Nephron (organoid): ENCODE measurements at regions not wholly inside any gene's neighbourhood (a gene's known extent, or its start where the extent isn't known, plus 50 kb on each side); places are given as distances from the start of the nearest gene placed in this dataset.
"Not testable (repeated sequence)": the region's sequence is repeated elsewhere in the genome, so short reads cannot be mapped to it uniquely, and the experiment has no call there.

Source experiments
- H3K27ac Mint-ChIP-seq, 3 experiments: 2 replicates each; pipeline ENCODE4 v1.8.0; 2020; ENCODE audit warnings: mixed read lengths in 3 of 3, mild to moderate bottlenecking in 2 of 3, moderate library complexity in 1 of 3
- H3K27me3 Mint-ChIP-seq: 2 replicates; pipeline ENCODE4 v1.8.0; 2021; ENCODE audit warnings: low read depth, mild to moderate bottlenecking, moderate library complexity, mixed read lengths
- H3K36me3 Mint-ChIP-seq: 2 replicates; pipeline ENCODE4 v1.8.0; 2020; ENCODE audit warnings: low read depth, mixed read lengths
- H3K4me1 Mint-ChIP-seq: 2 replicates; pipeline ENCODE4 v1.8.0; 2020; ENCODE audit warnings: mixed read lengths
- H3K4me3 Mint-ChIP-seq, 3 experiments: 2 replicates each; pipeline ENCODE4 v1.8.0; 2020; ENCODE audit warnings: mild to moderate bottlenecking in 3 of 3, mixed read lengths in 3 of 3, moderate library complexity in 2 of 3
- H3K9me3 Mint-ChIP-seq: 2 replicates; pipeline ENCODE4 v1.8.0; 2020; ENCODE audit warnings: mixed read lengths
- CTCF ChIP-seq, 3 experiments: fragments of 200-600 bp; sonication (generic); IDR thresholded peaks; one replicate each; pipeline ENCODE4 v1.5.0; 2021; ENCODE audit warnings: antibody characterized with exemption in 3 of 3; ENCODE audit not compliant: unreplicated experiment in 3 of 3

- H3K4me3 Mint-ChIP-seq: peak overlapping the region in 2 of 3 experiments; percentile 4 to 39
- peak overlapping the region in 1 of 3 experiments; percentile 7 for H3K27ac Mint-ChIP-seq
- H3K36me3 Mint-ChIP-seq: no peaks in the 10 kb centered on the region
- no peaks in the 10 kb centered on the region for H3K4me1 Mint-ChIP-seq
- no peaks in the 10 kb centered on the region for H3K27me3 Mint-ChIP-seq
- no peaks in the 10 kb centered on the region for H3K9me3 Mint-ChIP-seq
- TF ChIP-seq CTCF (IDR thresholded peaks at IDR 0.05; ENCODE audit: unreplicated experiment in 3 of 3): no peak
Measured at GRCh38 chr11:96567176-96567575, 177.4 kb downstream of the JRKL start.

- no peak for TF ChIP-seq CTCF (IDR thresholded peaks at IDR 0.05; ENCODE audit: unreplicated experiment in 3 of 3)
- H3K4me3 Mint-ChIP-seq: peak overlapping the region in 1 of 3 experiments; percentile 39
- H3K27me3 Mint-ChIP-seq: no peaks in the 10 kb centered on the region
- no peaks in the 10 kb centered on the region for H3K36me3 Mint-ChIP-seq
- no peaks in the 10 kb centered on the region for H3K4me1 Mint-ChIP-seq
- no peaks in the 10 kb centered on the region for H3K9me3 Mint-ChIP-seq
- peak overlapping the region in 1 of 3 experiments; percentile 7 for H3K27ac Mint-ChIP-seq
Measured at GRCh38 chr11:96567667-96568066, 177.9 kb downstream of the JRKL start.

GRCh38 chr11:96576383-96576782, 186.6 kb downstream of the JRKL start:
- TF ChIP-seq CTCF (IDR thresholded peaks at IDR 0.05; ENCODE audit: unreplicated experiment in 3 of 3): no peak
- Mint-ChIP-seq H3K9me3 (no peaks in the 10 kb centered on the region), H3K27me3 (no peaks in the 10 kb centered on the region), H3K27ac (no peak overlapping the region), H3K4me1 (peaks cover 5% of the 10 kb centered on the region), H3K36me3 (no peaks in the 10 kb centered on the region), H3K4me3 (no peak overlapping the region)

- no peak for TF ChIP-seq CTCF (IDR thresholded peaks at IDR 0.05; ENCODE audit: unreplicated experiment in 3 of 3)
- peaks cover 5% of the 10 kb centered on the region for H3K4me1 Mint-ChIP-seq
- no peaks in the 10 kb centered on the region for H3K9me3 Mint-ChIP-seq
- no peaks in the 10 kb centered on the region for H3K27me3 Mint-ChIP-seq
- no peaks in the 10 kb centered on the region for H3K36me3 Mint-ChIP-seq
- no peak overlapping the region for H3K4me3 Mint-ChIP-seq
- H3K27ac Mint-ChIP-seq: no peak overlapping the region
Measured at GRCh38 chr11:96578379-96578778, 188.6 kb downstream of the JRKL start.

GRCh38 chr11:96579656-96580055, 189.8 kb downstream of the JRKL start:
- no peak overlapping the region for H3K27ac Mint-ChIP-seq
- no peaks in the 10 kb centered on the region for H3K36me3 Mint-ChIP-seq
- H3K27me3 Mint-ChIP-seq: no peaks in the 10 kb centered on the region
- no peak for TF ChIP-seq CTCF (IDR thresholded peaks at IDR 0.05; ENCODE audit: unreplicated experiment in 3 of 3)
- peaks cover 8% of the 10 kb centered on the region for H3K9me3 Mint-ChIP-seq
- H3K4me3 Mint-ChIP-seq: no peak overlapping the region
- peaks cover 5% of the 10 kb centered on the region for H3K4me1 Mint-ChIP-seq

- peaks cover 5% of the 10 kb centered on the region for H3K4me1 Mint-ChIP-seq
- H3K27me3 Mint-ChIP-seq: no peaks in the 10 kb centered on the region
- TF ChIP-seq CTCF (IDR thresholded peaks at IDR 0.05; ENCODE audit: unreplicated experiment in 3 of 3): no peak
- no peak overlapping the region for H3K4me3 Mint-ChIP-seq
- H3K9me3 Mint-ChIP-seq: peaks cover 8% of the 10 kb centered on the region
- no peak overlapping the region for H3K27ac Mint-ChIP-seq
- H3K36me3 Mint-ChIP-seq: no peaks in the 10 kb centered on the region
Measured at GRCh38 chr11:96580476-96581040, 190.7 kb downstream of the JRKL start.

GRCh38 chr11:96585944-96586880, 196.4 kb downstream of the JRKL start:
- not testable (repeated sequence) for H3K4me1 Mint-ChIP-seq, H3K27ac Mint-ChIP-seq, H3K27me3 Mint-ChIP-seq, H3K4me3 Mint-ChIP-seq, H3K36me3 Mint-ChIP-seq, H3K9me3 Mint-ChIP-seq

- H3K4me1 Mint-ChIP-seq, H3K4me3 Mint-ChIP-seq, H3K27ac Mint-ChIP-seq, H3K27me3 Mint-ChIP-seq, H3K36me3 Mint-ChIP-seq, H3K9me3 Mint-ChIP-seq: not testable (repeated sequence)
Measured at GRCh38 chr11:96588793-96589192, 199.0 kb downstream of the JRKL start.
